Urinary bladder (tissue), 3 donors: ENCODE measurements at regions not wholly inside any gene's neighbourhood (a gene's known extent, or its start where the extent isn't known, plus 50 kb on each side); places are given as distances from the start of the nearest gene placed in this dataset.

Experiments used
- DNase-seq: peaks from one replicate; pipeline ENCODE4 v3.0.0-alpha.2; 2015; ENCODE audit errors: extremely low spot score
- H3K27ac ChIP-seq: one replicate; pipeline ENCODE4 v1.5.1; 2013; ENCODE audit warnings: low read depth, mild to moderate bottlenecking, moderate library complexity
- H3K36me3 ChIP-seq: one replicate; pipeline ENCODE4 v1.6.1; 2013; ENCODE audit warnings: mild to moderate bottlenecking, moderate library complexity; ENCODE audit not compliant: insufficient read depth
- H3K4me1 ChIP-seq: one replicate; pipeline ENCODE4 v1.6.1; 2013; ENCODE audit warnings: mild to moderate bottlenecking, moderate library complexity; ENCODE audit not compliant: insufficient read depth
- H3K4me3 ChIP-seq: one replicate; pipeline ENCODE4 v1.5.1; 2013; ENCODE audit warnings: low read depth, low read length
- WGBS: extraction: QIAGEN DNeasy Blood & Tissue Kit; methylation state at CpG from one replicate; pipeline ENCODE4 v1.1.7; 2013; 5-methylcytosine and 5-hydroxymethylcytosine counted together
- donor health status: healthy with polysubstance abuse.
- donor health status: healthy.

GRCh38 chr7:35524112-35524804, 170.7 kb downstream of the HERPUD2 start:
- no peak for DNase-seq
- Histone ChIP-seq H3K4me3 (no peak overlapping the region), H3K36me3 (no peaks in the 10 kb centered on the region), H3K4me1 (no peaks in the 10 kb centered on the region), H3K27ac (no peak overlapping the region)
- 90% methylated on average over 5 of the region's 5 CpGs for WGBS

GRCh38 chr7:35523292-35523691, 171.6 kb downstream of the HERPUD2 start:
- H3K4me3 ChIP-seq = no peak overlapping the region
- no peak overlapping the region for H3K27ac ChIP-seq
- 92% methylated on average over 7 of the region's 7 CpGs for WGBS
- DNase-seq = no peak
- no peaks in the 10 kb centered on the region for H3K4me1 ChIP-seq
- H3K36me3 ChIP-seq = no peaks in the 10 kb centered on the region

GRCh38 chr7:35522697-35523096, 172.2 kb downstream of the HERPUD2 start:
- Histone ChIP-seq H3K4me1 (no peaks in the 10 kb centered on the region), H3K27ac (no peak overlapping the region), H3K36me3 (no peaks in the 10 kb centered on the region), H3K4me3 (no peak overlapping the region)
- DNase-seq = no peak
- 37% methylated on average over 5 of the region's 5 CpGs for WGBS

GRCh38 chr7:35521941-35522340, 173.0 kb downstream of the HERPUD2 start:
- Histone ChIP-seq H3K4me3 (no peak overlapping the region), H3K27ac (no peak overlapping the region), H3K36me3 (no peaks in the 10 kb centered on the region), H3K4me1 (no peaks in the 10 kb centered on the region)
- 68% methylated on average over 3 of the region's 3 CpGs for WGBS
- no peak for DNase-seq

- Histone ChIP-seq H3K36me3 (no peaks in the 10 kb centered on the region), H3K4me3 (no peak overlapping the region), H3K4me1 (no peaks in the 10 kb centered on the region), H3K27ac (no peak overlapping the region)
- DNase-seq = no peak
- WGBS = 64% methylated on average over 5 of the region's 5 CpGs
These were observed 173.9 kb downstream of the HERPUD2 start for GRCh38 chr7:35520810-35521625.

- Histone ChIP-seq H3K4me3 (no peak overlapping the region), H3K4me1 (no peaks in the 10 kb centered on the region), H3K27ac (no peak overlapping the region), H3K36me3 (no peaks in the 10 kb centered on the region)
- 36% methylated on average over 14 of the region's 14 CpGs for WGBS
- peak; percentile 50 for DNase-seq
These were observed 174.7 kb downstream of the HERPUD2 start for GRCh38 chr7:35519971-35520809.

- Histone ChIP-seq H3K27ac (no peak overlapping the region), H3K4me3 (no peak overlapping the region), H3K36me3 (no peaks in the 10 kb centered on the region), H3K4me1 (no peaks in the 10 kb centered on the region)
- DNase-seq = no peak
- WGBS = 51% methylated on average over 3 of the region's 3 CpGs
These were observed 176.2 kb downstream of the HERPUD2 start for GRCh38 chr7:35518767-35519166.

GRCh38 chr7:35516498-35516897, 178.4 kb downstream of the HERPUD2 start:
- WGBS = 92% methylated on average over 1 of the region's 1 CpG
- Histone ChIP-seq H3K4me3 (no peak overlapping the region), H3K27ac (no peak overlapping the region), H3K36me3 (no peaks in the 10 kb centered on the region), H3K4me1 (no peaks in the 10 kb centered on the region)
- no peak for DNase-seq

GRCh38 chr7:35513828-35514227, 181.1 kb downstream of the HERPUD2 start:
- Histone ChIP-seq H3K27ac (no peak overlapping the region), H3K4me1 (no peaks in the 10 kb centered on the region), H3K4me3 (no peak overlapping the region), H3K36me3 (no peaks in the 10 kb centered on the region)
- DNase-seq = no peak

- WGBS = 71% methylated on average over 5 of the region's 5 CpGs
- H3K36me3 ChIP-seq = no peaks in the 10 kb centered on the region
- DNase-seq = no peak
- H3K27ac ChIP-seq = no peak overlapping the region
- no peaks in the 10 kb centered on the region for H3K4me1 ChIP-seq
- no peak overlapping the region for H3K4me3 ChIP-seq
These were observed 181.7 kb downstream of the HERPUD2 start for GRCh38 chr7:35513195-35513594.

GRCh38 chr7:35512716-35513115, 182.2 kb downstream of the HERPUD2 start:
- Histone ChIP-seq H3K4me3 (no peak overlapping the region), H3K4me1 (no peaks in the 10 kb centered on the region), H3K27ac (no peak overlapping the region), H3K36me3 (no peaks in the 10 kb centered on the region)
- no peak for DNase-seq
- 74% methylated on average over 5 of the region's 5 CpGs for WGBS

- no peak overlapping the region for H3K4me3 ChIP-seq
- H3K36me3 ChIP-seq = no peaks in the 10 kb centered on the region
- no peak for DNase-seq
- WGBS = 69% methylated on average over 3 of the region's 3 CpGs
- no peaks in the 10 kb centered on the region for H3K4me1 ChIP-seq
- H3K27ac ChIP-seq = no peak overlapping the region
These were observed 186.1 kb downstream of the HERPUD2 start for GRCh38 chr7:35508623-35509400.

- Histone ChIP-seq H3K4me1 (no peaks in the 10 kb centered on the region), H3K27ac (no peak overlapping the region), H3K4me3 (no peak overlapping the region), H3K36me3 (no peaks in the 10 kb centered on the region)
- 73% methylated on average over 7 of the region's 7 CpGs for WGBS
- no peak for DNase-seq
These were observed 189.9 kb downstream of the HERPUD2 start for GRCh38 chr7:35505066-35505465.
